ENCODE measurements at regions not wholly inside any gene's neighbourhood (a gene's known extent, or its start where the extent isn't known, plus 50 kb on each side); places are given as distances from the start of the nearest gene placed in this dataset.
A peak's percentile ranks its signal among the peaks of the same experiment; 100 is the strongest.

DNA sequence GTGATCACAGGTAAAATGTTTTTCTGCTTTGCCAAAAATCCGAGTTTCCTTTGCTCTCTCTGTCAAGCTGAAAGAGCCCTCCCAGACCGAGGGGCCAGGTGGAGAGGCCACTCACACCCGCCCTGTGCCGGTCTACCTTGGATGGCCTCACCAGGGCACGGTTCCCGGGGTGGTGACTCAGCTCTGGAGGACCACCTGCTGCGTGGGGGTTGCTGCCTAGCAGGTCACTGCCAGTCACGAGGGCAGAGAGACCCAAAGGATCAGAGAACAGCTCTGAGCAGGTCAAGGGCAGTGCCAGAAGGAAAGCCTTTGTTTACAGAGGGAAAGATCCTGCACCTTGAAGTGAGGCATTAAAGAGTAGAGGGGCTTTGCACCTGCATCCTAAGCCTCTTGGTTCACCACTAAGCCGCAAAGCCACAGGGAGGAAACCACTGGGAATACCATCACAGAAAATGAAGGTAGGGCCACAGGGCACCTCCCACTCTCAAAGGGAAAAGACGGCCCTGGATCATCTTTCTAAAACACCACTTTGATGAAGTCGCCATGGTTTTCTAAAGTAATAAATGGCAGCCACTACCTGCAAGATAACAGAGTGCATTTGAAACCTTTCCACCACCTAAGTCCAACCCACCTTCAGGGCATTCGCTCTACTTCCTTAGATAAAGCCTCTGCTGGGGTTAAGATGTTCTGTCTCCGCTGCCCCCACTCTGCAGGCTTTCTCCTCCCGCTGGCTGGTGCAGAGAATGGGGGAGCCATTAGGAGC is 160.3 kb upstream of the KLF14 start:
- Histone ChIP-seq H3K4me1 (peaks cover 0 to 76% (median 69%) of the 10 kb centered on the region in 4 donors), H3K27me3 (no peaks in the 10 kb centered on the region), H3K9me3 (no peaks in the 10 kb centered on the region), H3K4me3 (no peak overlapping the region), H3K36me3 (peaks cover 0 to 35% (median 4%) of the 10 kb centered on the region in 4 donors), H3K27ac (peak overlapping the region; percentile 39 to 69 (median 64))
- TF ChIP-seq POLR2AphosphoS5 (IDR thresholded peaks at IDR 0.05), result peak in 1 of 4 donors; percentile 42
- TF ChIP-seq, protein P1, sequence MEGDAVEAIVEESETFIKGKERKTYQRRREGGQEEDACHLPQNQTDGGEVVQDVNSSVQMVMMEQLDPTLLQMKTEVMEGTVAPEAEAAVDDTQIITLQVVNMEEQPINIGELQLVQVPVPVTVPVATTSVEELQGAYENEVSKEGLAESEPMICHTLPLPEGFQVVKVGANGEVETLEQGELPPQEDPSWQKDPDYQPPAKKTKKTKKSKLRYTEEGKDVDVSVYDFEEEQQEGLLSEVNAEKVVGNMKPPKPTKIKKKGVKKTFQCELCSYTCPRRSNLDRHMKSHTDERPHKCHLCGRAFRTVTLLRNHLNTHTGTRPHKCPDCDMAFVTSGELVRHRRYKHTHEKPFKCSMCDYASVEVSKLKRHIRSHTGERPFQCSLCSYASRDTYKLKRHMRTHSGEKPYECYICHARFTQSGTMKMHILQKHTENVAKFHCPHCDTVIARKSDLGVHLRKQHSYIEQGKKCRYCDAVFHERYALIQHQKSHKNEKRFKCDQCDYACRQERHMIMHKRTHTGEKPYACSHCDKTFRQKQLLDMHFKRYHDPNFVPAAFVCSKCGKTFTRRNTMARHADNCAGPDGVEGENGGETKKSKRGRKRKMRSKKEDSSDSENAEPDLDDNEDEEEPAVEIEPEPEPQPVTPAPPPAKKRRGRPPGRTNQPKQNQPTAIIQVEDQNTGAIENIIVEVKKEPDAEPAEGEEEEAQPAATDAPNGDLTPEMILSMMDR (IDR thresholded peaks at IDR 0.05), result no peak
- no peak for TF ChIP-seq POLR2A (IDR thresholded peaks at IDR 0.05)
- TF ChIP-seq EP300 (IDR thresholded peaks at IDR 0.05), result peak in 1 of 4 donors; percentile 9
- peak; percentile 78 for DNase-seq
- intact Hi-C loops (cut with DNase I), result loop anchor here (10.0 kb wide), 1 partner anchor 430 kb away; the partner anchor contains the start of gene MKLN1
- 26 to 39% methylated on average over 14 of the region's 14 CpGs for WGBS, 2 donors

DNA sequence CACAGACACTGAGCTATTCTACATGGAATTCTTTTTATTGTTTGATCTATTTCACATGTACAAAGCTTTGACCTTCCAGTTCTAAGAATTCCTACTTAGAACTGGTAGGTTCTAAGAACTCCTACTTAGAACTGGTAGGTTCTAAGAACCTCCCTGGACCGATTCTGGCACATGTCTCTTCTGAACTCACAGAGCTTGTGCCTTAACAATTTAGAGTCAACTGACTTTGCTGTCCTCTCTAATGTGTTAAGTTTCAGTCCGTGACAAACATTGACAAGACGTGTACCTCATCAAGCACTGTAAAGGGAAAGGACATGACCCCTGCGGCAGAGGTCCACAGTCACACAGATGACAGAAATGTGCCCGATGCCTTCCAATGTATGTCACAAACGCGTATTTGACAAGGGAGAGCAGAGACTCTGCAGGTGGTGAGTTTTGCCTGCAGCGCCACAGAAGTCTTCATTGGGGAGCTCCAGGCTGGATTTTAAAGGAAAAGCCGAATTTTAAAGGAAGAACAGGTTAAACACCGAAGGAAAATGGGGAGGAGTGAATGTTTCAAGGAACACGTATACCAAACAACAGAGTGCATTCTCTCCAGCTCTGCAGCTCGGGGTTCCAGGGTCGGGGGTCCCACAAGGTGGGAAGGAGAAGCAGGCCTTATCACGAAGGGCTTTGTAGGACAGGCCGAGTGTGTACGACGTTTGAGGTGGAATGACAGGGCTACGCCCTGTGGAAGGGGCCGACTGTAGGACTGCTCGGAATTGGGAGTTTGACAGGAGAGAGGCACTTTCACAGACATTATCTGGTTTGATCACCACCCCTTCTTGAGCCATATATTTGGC is 161.1 kb upstream of the KLF14 start:
- Histone ChIP-seq H3K27me3 (no peaks in the 10 kb centered on the region), H3K9me3 (no peaks in the 10 kb centered on the region), H3K36me3 (peaks cover 0 to 27% (median 1%) of the 10 kb centered on the region in 4 donors), H3K4me3 (no peak overlapping the region), H3K4me1 (peaks cover 0 to 76% (median 66%) of the 10 kb centered on the region in 4 donors), H3K27ac (peak overlapping the region in 3 of 4 donors; percentile 59 to 69 (median 69))
- TF ChIP-seq EP300 (IDR thresholded peaks at IDR 0.05), result no peak
- TF ChIP-seq POLR2AphosphoS5 (IDR thresholded peaks at IDR 0.05), result no peak
- TF ChIP-seq POLR2A (IDR thresholded peaks at IDR 0.05), result no peak
- intact Hi-C loops (cut with DNase I), result loop anchor here (5.0 to 10.0 kb wide), 3 partner anchors 212 to 532 kb away; partner anchors contain the start of gene MKLN1
- 47 to 81% methylated on average over 20 of the region's 20 CpGs for WGBS, 2 donors
- DNase-seq, result no peak

DNA sequence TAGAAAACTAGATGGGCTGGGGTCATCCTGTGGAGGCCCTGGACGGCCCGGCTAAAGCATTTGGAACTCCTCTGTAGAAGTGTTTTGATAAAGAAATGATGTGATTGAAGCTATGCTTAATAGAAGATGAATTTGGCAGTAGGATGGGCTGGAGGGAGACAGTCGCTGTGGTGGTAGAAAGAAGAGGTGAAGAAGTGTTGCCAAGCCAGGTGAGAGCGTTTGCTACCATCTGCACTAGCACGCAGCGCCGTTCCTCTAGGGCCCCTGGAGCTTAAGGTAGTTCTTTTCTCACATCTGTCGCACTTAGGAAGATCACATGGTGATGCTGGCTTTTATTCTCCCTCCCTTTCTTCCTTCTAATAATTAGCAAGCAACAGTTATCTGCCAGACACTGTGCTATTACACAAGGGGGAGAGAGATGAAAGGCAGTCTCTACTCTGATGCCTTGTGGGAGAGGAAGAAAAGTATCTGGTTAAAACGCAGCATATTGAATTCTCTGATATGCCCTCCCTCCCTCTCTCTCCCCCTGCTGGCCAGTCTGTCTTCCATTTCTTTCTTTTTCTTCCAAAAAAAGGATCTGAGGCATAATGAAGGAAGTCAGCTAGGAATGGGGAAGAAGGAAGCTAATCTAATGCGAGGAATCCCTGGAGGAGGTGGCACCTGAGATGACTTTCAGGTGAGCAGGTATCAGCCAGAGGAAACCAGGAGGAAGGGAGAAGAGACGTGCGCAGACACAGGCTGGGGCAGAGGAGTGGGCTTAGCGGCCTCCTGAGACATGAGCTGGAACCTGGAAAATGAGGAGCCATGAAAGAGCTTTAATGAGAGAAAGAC is 162.3 kb upstream of the KLF14 start:
- Histone ChIP-seq H3K36me3 (peaks cover 0 to 23% (median 0%) of the 10 kb centered on the region in 4 donors), H3K9me3 (no peaks in the 10 kb centered on the region), H3K4me3 (no peak overlapping the region), H3K27me3 (no peaks in the 10 kb centered on the region), H3K4me1 (peaks cover 0 to 76% (median 68%) of the 10 kb centered on the region in 4 donors), H3K27ac (peak overlapping the region in 3 of 4 donors; percentile 17 to 65 (median 33))
- TF ChIP-seq POLR2A (IDR thresholded peaks at IDR 0.05) (no peak), EP300 (IDR thresholded peaks at IDR 0.05) (no peak), POLR2AphosphoS5 (IDR thresholded peaks at IDR 0.05) (no peak)
- TF ChIP-seq, protein P1 (IDR thresholded peaks at IDR 0.05), result no peak
- DNase-seq, result no peak
- intact Hi-C loops (cut with DNase I), result loop anchor here (2.0 to 10.0 kb wide), 4 partner anchors 145 to 531 kb away; partner anchors contain the start of gene MKLN1
- 63 to 85% methylated on average over 13 of the region's 13 CpGs for WGBS, 2 donors

DNA sequence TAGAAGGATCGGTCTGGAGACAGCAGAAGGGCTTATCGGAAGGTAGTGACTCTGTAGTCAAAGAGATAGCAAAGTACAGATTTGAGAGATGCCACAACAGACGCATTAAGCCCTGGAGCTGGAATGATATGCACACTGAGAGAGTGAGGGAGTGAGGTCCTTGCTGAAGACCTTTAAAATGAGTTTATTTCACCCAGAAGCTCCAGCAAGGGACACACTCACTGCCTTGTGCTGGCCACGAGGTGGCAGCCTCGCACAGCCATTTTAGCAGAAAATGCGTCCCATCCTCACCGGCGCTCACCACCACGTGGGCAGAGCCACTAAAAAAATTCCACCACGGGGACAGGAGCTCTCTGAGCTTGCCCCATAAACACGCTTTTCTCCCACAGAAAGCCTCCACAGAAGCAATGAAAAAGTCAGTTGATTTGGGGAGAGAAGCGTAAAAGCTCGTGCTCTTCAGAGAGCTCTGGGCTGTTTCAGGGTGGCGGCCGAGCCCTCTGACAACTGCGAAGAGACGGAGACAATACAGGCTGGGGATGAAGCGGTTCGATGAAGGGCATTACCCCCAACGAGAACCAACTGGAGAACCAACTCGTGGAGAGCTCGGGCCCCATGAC is 163.0 kb upstream of the KLF14 start:
- DNase-seq, result peak; percentile 81
- peaks cover 0 to 79% (median 71%) of the 10 kb centered on the region in 4 donors for H3K4me1 ChIP-seq

More for the DNA sequence above, 163.0 kb upstream of the KLF14 start:
- Histone ChIP-seq H3K9me3 (no peaks in the 10 kb centered on the region), H3K27ac (peak overlapping the region in 3 of 4 donors; percentile 15 to 65 (median 17)), H3K36me3 (peaks cover 0 to 23% (median 0%) of the 10 kb centered on the region in 4 donors), H3K4me3 (no peak overlapping the region), H3K27me3 (no peaks in the 10 kb centered on the region)
- 21 to 47% methylated on average over 22 of the region's 22 CpGs for WGBS, 2 donors
- intact Hi-C loops (cut with DNase I), result loop anchor here (2.0 to 10.0 kb wide), 4 partner anchors 144 to 530 kb away; partner anchors contain the start of gene MKLN1
- peak in 3 of 4 donors; percentile 5 to 25 (median 18) for TF ChIP-seq POLR2AphosphoS5 (IDR thresholded peaks at IDR 0.05)
- no peak for TF ChIP-seq POLR2A (IDR thresholded peaks at IDR 0.05)
- TF ChIP-seq, protein P1 (IDR thresholded peaks at IDR 0.05), result peak; percentile 64 to 82 (median 75)

Measured in sigmoid colon (tissue), 6 donors.